ENCODE measurements at regions not wholly inside any gene's neighbourhood (a gene's known extent, or its start where the extent isn't known, plus 50 kb on each side); places are given as distances from the start of the nearest gene placed in this dataset.
A peak's percentile ranks its signal among the peaks of the same experiment; 100 is the strongest.

GRCh38 chr4:22877486-22878052 lies 184.8 kb downstream of the GBA3 start:
- H3K4me1 ChIP-seq: peaks cover 0 to 5% (median 0%) of the 10 kb centered on the region in 4 donors
- no peaks in the 10 kb centered on the region for H3K9me3 ChIP-seq
- H3K27ac ChIP-seq: no peak overlapping the region
- no peak overlapping the region for H3K4me3 ChIP-seq
- no peaks in the 10 kb centered on the region for H3K36me3 ChIP-seq
- TF ChIP-seq POLR2A (IDR thresholded peaks at IDR 0.05): no peak
- TF ChIP-seq, protein P1, sequence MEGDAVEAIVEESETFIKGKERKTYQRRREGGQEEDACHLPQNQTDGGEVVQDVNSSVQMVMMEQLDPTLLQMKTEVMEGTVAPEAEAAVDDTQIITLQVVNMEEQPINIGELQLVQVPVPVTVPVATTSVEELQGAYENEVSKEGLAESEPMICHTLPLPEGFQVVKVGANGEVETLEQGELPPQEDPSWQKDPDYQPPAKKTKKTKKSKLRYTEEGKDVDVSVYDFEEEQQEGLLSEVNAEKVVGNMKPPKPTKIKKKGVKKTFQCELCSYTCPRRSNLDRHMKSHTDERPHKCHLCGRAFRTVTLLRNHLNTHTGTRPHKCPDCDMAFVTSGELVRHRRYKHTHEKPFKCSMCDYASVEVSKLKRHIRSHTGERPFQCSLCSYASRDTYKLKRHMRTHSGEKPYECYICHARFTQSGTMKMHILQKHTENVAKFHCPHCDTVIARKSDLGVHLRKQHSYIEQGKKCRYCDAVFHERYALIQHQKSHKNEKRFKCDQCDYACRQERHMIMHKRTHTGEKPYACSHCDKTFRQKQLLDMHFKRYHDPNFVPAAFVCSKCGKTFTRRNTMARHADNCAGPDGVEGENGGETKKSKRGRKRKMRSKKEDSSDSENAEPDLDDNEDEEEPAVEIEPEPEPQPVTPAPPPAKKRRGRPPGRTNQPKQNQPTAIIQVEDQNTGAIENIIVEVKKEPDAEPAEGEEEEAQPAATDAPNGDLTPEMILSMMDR (IDR thresholded peaks at IDR 0.05): no peak
- no peak for DNase-seq
- H3K27me3 ChIP-seq: no peaks in the 10 kb centered on the region

GRCh38 chr4:22876270-22876669 lies 183.5 kb downstream of the GBA3 start:
- TF ChIP-seq POLR2A (IDR thresholded peaks at IDR 0.05): no peak
- TF ChIP-seq, protein P1 (IDR thresholded peaks at IDR 0.05): no peak
- Histone ChIP-seq H3K4me1 (peaks cover 0 to 5% (median 0%) of the 10 kb centered on the region in 4 donors), H3K27me3 (no peaks in the 10 kb centered on the region), H3K27ac (peak overlapping the region in 1 of 4 donors; percentile 71), H3K36me3 (no peaks in the 10 kb centered on the region), H3K4me3 (no peak overlapping the region), H3K9me3 (no peaks in the 10 kb centered on the region)
- no peak for DNase-seq

GRCh38 chr4:22875587-22876257 lies 183.0 kb downstream of the GBA3 start:
- peak overlapping the region in 1 of 4 donors; percentile 71 for H3K27ac ChIP-seq
- no peaks in the 10 kb centered on the region for H3K9me3 ChIP-seq
- H3K4me3 ChIP-seq: no peak overlapping the region
- TF ChIP-seq, protein P1 (IDR thresholded peaks at IDR 0.05): no peak
- no peak for TF ChIP-seq POLR2A (IDR thresholded peaks at IDR 0.05)
- no peaks in the 10 kb centered on the region for H3K36me3 ChIP-seq
- no peaks in the 10 kb centered on the region for H3K27me3 ChIP-seq
- peaks cover 0 to 5% (median 0%) of the 10 kb centered on the region in 4 donors for H3K4me1 ChIP-seq
- no peak for DNase-seq

GRCh38 chr4:22874334-22874912 lies 181.7 kb downstream of the GBA3 start:
- no peak overlapping the region for H3K27ac ChIP-seq
- TF ChIP-seq, protein P1 (IDR thresholded peaks at IDR 0.05): no peak
- TF ChIP-seq POLR2A (IDR thresholded peaks at IDR 0.05): no peak
- no peaks in the 10 kb centered on the region for H3K27me3 ChIP-seq
- no peak overlapping the region for H3K4me3 ChIP-seq
- no peaks in the 10 kb centered on the region for H3K36me3 ChIP-seq
- peaks cover 0 to 5% (median 0%) of the 10 kb centered on the region in 4 donors for H3K4me1 ChIP-seq
- DNase-seq: no peak
- no peaks in the 10 kb centered on the region for H3K9me3 ChIP-seq

DNA sequence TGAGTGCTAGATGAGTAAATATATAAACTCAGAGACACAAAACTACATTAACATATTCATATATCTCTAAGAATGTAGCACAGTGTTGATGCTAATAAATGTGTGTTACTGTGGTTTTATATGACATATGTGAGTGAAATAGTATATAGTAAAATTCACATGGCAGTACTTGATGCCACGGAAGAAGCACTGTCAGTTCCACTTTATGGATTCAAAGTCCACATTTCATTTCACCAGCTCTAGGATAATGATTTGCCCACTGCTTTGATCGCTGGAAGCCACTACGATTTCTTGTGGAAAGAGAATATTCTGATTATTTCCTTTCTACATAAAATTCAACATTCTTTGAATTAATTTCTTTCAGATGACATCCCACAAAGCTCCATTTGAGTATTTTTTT lies 181.2 kb downstream of the GBA3 start:
- H3K27ac ChIP-seq: no peak overlapping the region
- no peaks in the 10 kb centered on the region for H3K27me3 ChIP-seq
- H3K36me3 ChIP-seq: no peaks in the 10 kb centered on the region
- peaks cover 0 to 5% (median 0%) of the 10 kb centered on the region in 4 donors for H3K4me1 ChIP-seq
- TF ChIP-seq, protein P1 (IDR thresholded peaks at IDR 0.05): no peak
- no peak for TF ChIP-seq POLR2A (IDR thresholded peaks at IDR 0.05)
- no peak overlapping the region for H3K4me3 ChIP-seq
- no peak for DNase-seq
- H3K9me3 ChIP-seq: no peaks in the 10 kb centered on the region
